GM19463 (cell line): ENCODE measurements at regions not wholly inside any gene's neighbourhood (a gene's known extent, or its start where the extent isn't known, plus 50 kb on each side); places are given as distances from the start of the nearest gene placed in this dataset.
"Not testable (repeated sequence)": the region's sequence is repeated elsewhere in the genome, so short reads cannot be mapped to it uniquely, and the experiment has no call there.

Source experiments
- ATAC-seq: cut with Tn5 transposase; IDR thresholded peaks from one replicate; pipeline ENCODE4 v1.9.1; 2021; ENCODE audit warnings: mild to moderate bottlenecking, moderate library complexity; ENCODE audit not compliant: unreplicated experiment

- no peak for ATAC-seq
These were observed 151.3 kb upstream of the TTC29 start for GRCh38 chr4:147096667-147097604.

GRCh38 chr4:147101678-147102077, 156.0 kb upstream of the TTC29 start:
- ATAC-seq = no peak

- ATAC-seq = no peak
These were observed 156.9 kb upstream of the TTC29 start for GRCh38 chr4:147102596-147102995.

DNA sequence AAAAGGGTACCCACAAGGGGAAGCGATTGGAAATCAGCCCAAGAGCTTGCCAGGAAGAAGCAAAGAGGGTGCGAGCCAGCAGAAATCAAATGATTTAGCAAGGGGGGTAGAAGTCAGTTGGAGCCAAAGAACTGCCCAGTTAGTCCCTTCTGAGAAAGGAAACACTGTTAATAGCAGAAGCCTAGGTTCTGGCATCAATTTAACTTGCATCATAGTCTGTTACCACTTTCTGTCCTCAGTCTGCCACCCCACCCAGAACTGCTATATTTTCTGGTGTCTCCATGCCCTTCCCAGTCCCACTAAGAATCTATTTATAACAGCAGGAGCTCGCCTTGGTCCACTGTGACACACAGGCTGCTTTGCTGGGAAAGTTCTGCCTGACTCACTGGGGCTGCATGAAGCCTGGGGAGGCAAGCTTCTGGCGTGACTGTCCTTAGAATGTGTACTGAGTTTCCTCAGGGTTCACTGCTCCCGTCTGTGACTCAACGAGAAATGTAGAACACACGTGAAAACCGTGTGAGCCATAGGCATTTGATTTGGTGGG, 157.8 kb upstream of the TTC29 start:
- no peak for ATAC-seq

DNA sequence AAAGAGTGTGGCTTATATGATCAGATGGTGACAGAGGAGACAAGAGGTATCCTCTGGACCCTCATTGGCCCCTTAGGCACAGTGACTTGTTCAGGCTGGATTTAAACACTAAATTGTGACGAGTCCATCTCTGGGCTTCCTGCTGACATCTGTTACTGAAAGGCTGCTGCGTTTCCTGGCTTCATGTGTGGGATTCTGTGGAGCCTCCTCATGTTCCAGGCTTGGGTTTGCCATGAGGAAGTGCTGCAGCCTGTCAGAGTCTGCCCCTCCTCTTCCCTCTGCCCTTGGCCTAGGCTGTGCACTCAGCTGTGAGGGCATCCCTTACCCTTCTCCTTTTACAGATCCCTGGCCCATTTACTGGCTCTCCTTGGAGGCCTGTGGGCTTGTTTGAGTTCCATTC, 159.1 kb upstream of the TTC29 start:
- no peak for ATAC-seq

GRCh38 chr4:147108409-147108808, 162.7 kb upstream of the TTC29 start:
- ATAC-seq = no peak

GRCh38 chr4:147109800-147110199, 164.1 kb upstream of the TTC29 start:
- ATAC-seq = no peak

GRCh38 chr4:147110473-147111367, 165.1 kb upstream of the TTC29 start:
- no peak for ATAC-seq

- not testable (repeated sequence) for ATAC-seq
These were observed 166.5 kb upstream of the TTC29 start for GRCh38 chr4:147112196-147112595.

DNA sequence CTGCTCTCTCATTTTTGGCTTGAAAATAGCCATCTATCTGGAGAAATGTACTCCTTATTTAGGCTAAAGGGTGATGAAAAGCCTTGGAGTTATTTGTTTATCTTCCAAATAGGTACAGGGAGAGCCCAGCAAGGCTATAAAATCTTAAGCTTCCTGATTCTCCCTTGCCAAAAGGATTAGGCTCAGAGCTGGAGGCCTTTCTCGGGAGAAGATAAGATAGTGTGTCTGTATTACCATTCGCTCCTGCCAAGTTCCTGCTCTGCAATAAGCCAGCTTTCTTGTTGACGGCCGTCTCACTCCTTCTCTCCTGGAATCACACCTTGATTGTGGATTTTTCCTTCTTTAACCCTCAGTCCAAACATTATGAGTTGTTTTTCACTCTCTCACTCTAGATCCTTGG, 171.8 kb upstream of the TTC29 start:
- ATAC-seq = no peak

GRCh38 chr4:147118528-147118927, 172.9 kb upstream of the TTC29 start:
- no peak for ATAC-seq

GRCh38 chr4:147122685-147123084, 177.0 kb upstream of the TTC29 start:
- no peak for ATAC-seq

- no peak for ATAC-seq
These were observed 177.5 kb upstream of the TTC29 start for GRCh38 chr4:147123146-147123545.

- ATAC-seq = no peak
These were observed 183.1 kb upstream of the TTC29 start for GRCh38 chr4:147128787-147129186.

DNA sequence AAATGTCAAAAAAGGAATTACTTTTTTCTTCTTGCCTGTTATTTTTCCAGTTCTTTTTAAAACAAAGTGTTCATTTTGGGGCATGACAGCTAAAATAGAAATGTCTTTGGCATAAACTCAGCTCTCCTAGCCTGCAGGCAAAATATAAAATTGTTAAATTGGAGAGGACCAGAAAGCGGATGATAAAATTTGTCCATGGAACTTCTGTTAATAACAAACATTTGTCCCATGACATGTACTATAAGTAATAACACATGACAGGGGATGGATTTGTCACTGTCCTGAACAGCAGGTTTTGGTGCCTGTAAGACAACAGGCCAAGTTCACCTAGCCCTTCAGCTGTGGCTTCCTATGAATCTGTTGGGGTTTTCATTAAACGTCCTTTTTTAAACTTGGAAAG, 184.0 kb upstream of the TTC29 start:
- ATAC-seq = no peak

DNA sequence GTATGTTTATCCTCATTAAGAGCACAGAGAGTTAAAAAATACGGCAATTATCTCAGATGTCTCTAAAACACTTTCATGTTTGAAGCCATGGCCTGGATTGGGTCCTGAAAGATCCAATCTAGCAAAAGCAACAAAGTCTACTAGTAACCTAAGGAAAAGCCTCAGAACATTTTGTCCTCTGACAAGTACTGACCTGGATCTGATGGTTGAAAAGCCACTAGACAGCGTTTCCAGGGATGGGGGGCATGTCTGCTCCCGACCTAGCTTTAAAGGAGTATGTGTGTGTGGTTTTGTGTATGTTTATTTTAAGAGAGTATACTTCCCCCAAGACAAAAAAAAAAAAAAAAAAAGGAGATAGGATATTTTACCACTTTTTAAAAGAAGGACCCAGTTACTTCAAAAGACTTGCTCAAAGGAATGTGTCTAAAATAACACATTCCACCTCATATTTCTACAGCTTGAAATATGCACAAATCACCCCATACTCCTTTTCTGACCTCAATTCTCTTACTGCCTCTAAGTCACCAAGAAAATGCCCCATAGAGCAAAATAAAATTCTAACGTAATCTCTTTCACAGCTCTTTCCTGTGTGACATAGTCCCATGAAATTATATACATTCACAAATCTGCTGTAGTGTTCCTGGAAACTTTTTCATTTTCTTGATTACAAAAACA, 189.0 kb upstream of the TTC29 start:
- ATAC-seq = no peak

GRCh38 chr4:147136310-147136709, 190.6 kb upstream of the TTC29 start:
- ATAC-seq = no peak

GRCh38 chr4:147136751-147137150, 191.1 kb upstream of the TTC29 start:
- no peak for ATAC-seq

- ATAC-seq = no peak
These were observed 191.6 kb upstream of the TTC29 start for GRCh38 chr4:147137280-147137679.

DNA sequence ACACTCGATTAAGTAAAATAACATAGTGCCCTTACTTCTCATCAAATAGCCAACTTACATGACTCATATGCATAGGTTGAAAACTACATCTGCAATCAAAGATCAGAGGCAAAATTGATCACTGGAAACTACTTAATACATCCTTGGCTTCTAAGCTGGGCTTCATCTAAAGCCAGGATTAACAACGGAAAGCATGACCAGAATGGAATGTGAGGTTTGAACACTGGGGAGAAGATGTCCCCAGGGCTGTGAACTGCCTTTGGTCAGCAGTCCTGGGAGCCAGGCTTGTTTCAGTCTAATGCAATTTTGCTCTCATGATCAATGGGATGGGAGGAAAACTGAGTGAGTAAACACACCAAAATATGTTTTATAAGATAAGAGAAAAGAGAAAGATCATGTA, 192.5 kb upstream of the TTC29 start:
- no peak for ATAC-seq
